ENCODE measurements at regions not wholly inside any gene's neighbourhood (a gene's known extent, or its start where the extent isn't known, plus 50 kb on each side); places are given as distances from the start of the nearest gene placed in this dataset.

- Histone ChIP-seq H3K27me3 (ENCODE audit: control insufficient read depth in 2 of 2, insufficient read depth in 2 of 2, low read length in 2 of 2) (peaks cover 0 to 2% of the 10 kb centered on the region in 2 donors), H3K27ac (ENCODE audit: low read depth in 2 of 2, low read length in 2 of 2) (no peak overlapping the region), H3K4me3 (ENCODE audit: low read length in 2 of 2) (no peak overlapping the region), H3K36me3 (ENCODE audit: control insufficient read depth in 2 of 2, insufficient read depth in 2 of 2, low read length in 2 of 2) (no peaks in the 10 kb centered on the region), H3K9ac (ENCODE audit: low read depth in 1 of 2, low read length in 2 of 2) (no peak overlapping the region), H3K4me1 (ENCODE audit: control insufficient read depth in 2 of 2, insufficient read depth in 2 of 2, low read length in 2 of 2) (no peaks in the 10 kb centered on the region), H3K9me3 (ENCODE audit: control insufficient read depth in 2 of 2, low read length in 2 of 2) (peaks cover 0 to 6% of the 10 kb centered on the region in 2 donors)
Observed at GRCh38 chr16:17628983-17629382, 158.2 kb upstream of the XYLT1 start.

DNA sequence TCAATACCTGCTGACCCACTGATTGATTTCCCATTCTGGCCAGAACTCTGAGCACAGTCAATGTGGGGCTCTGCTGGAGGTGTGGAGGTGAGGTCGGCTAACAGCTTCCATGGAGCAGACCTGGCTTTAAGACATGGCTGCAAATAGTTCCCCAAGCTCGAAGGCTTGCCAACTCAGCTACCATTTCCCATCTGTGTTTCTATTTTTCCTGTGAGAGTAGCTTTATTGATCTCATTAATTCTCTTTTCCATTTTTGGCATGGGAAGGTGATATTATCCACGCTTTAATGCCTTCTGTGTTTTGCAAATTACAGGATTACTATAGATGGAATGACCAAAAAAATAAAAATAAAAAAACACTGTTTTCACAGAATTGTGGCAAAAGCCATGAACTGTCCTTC is 151.6 kb upstream of the XYLT1 start:
- Histone ChIP-seq H3K36me3 (ENCODE audit: control insufficient read depth in 2 of 2, insufficient read depth in 2 of 2, low read length in 2 of 2) (no peaks in the 10 kb centered on the region), H3K4me3 (ENCODE audit: low read length in 2 of 2) (no peak overlapping the region), H3K9ac (ENCODE audit: low read depth in 1 of 2, low read length in 2 of 2) (no peak overlapping the region)

GRCh38 chr16:17619261-17619660 is 148.5 kb upstream of the XYLT1 start:
- Histone ChIP-seq H3K4me3 (ENCODE audit: low read length in 2 of 2) (no peak overlapping the region), H3K27me3 (ENCODE audit: control insufficient read depth in 2 of 2, insufficient read depth in 2 of 2, low read length in 2 of 2) (peaks cover 0 to 2% of the 10 kb centered on the region in 2 donors), H3K4me1 (ENCODE audit: control insufficient read depth in 2 of 2, insufficient read depth in 2 of 2, low read length in 2 of 2) (no peaks in the 10 kb centered on the region), H3K9ac (ENCODE audit: low read depth in 1 of 2, low read length in 2 of 2) (no peak overlapping the region), H3K36me3 (ENCODE audit: control insufficient read depth in 2 of 2, insufficient read depth in 2 of 2, low read length in 2 of 2) (no peaks in the 10 kb centered on the region), H3K27ac (ENCODE audit: low read depth in 2 of 2, low read length in 2 of 2) (no peak overlapping the region), H3K9me3 (ENCODE audit: control insufficient read depth in 2 of 2, low read length in 2 of 2) (no peaks in the 10 kb centered on the region)

More for the DNA sequence above, 151.6 kb upstream of the XYLT1 start:
- H3K4me1 ChIP-seq (ENCODE audit: control insufficient read depth in 2 of 2, insufficient read depth in 2 of 2, low read length in 2 of 2) = no peaks in the 10 kb centered on the region
- no peaks in the 10 kb centered on the region for H3K27me3 ChIP-seq (ENCODE audit: control insufficient read depth in 2 of 2, insufficient read depth in 2 of 2, low read length in 2 of 2)
- H3K9me3 ChIP-seq (ENCODE audit: control insufficient read depth in 2 of 2, low read length in 2 of 2) = peaks cover 0 to 6% of the 10 kb centered on the region in 2 donors
- no peak overlapping the region for H3K27ac ChIP-seq (ENCODE audit: low read depth in 2 of 2, low read length in 2 of 2)

GRCh38 chr16:17617021-17617552 is 146.3 kb upstream of the XYLT1 start:
- no peak overlapping the region for H3K27ac ChIP-seq (ENCODE audit: low read depth in 2 of 2, low read length in 2 of 2)
- H3K27me3 ChIP-seq (ENCODE audit: control insufficient read depth in 2 of 2, insufficient read depth in 2 of 2, low read length in 2 of 2) = peaks cover 2 to 4% of the 10 kb centered on the region in 2 donors
- H3K36me3 ChIP-seq (ENCODE audit: control insufficient read depth in 2 of 2, insufficient read depth in 2 of 2, low read length in 2 of 2) = no peaks in the 10 kb centered on the region
- H3K9me3 ChIP-seq (ENCODE audit: control insufficient read depth in 2 of 2, low read length in 2 of 2) = no peaks in the 10 kb centered on the region
- H3K9ac ChIP-seq (ENCODE audit: low read depth in 1 of 2, low read length in 2 of 2) = no peak overlapping the region
- no peak overlapping the region for H3K4me3 ChIP-seq (ENCODE audit: low read length in 2 of 2)
- no peaks in the 10 kb centered on the region for H3K4me1 ChIP-seq (ENCODE audit: control insufficient read depth in 2 of 2, insufficient read depth in 2 of 2, low read length in 2 of 2)

DNA sequence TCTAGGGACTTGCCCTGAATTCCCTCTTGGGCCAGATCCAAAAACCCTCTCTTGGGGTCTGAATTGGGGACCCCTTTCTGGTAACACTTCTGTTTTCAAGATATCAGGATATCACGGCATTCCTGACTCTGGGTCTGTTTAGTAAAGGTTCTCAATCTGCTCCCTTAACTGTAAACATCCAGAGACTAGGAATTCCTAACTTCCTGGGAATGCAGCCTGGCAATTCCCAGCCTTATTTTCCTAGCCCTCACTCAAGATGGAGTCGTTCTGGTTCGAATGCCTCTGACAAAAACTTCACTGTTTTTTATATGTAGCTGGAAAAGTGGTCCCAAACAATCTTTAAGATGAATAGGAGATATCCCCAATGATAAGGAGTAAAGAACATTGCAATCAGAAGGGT is 141.6 kb upstream of the XYLT1 start:
- no peaks in the 10 kb centered on the region for H3K9me3 ChIP-seq (ENCODE audit: control insufficient read depth in 2 of 2, low read length in 2 of 2)
- H3K27me3 ChIP-seq (ENCODE audit: control insufficient read depth in 2 of 2, insufficient read depth in 2 of 2, low read length in 2 of 2) = peaks cover 2 to 4% of the 10 kb centered on the region in 2 donors
- no peaks in the 10 kb centered on the region for H3K4me1 ChIP-seq (ENCODE audit: control insufficient read depth in 2 of 2, insufficient read depth in 2 of 2, low read length in 2 of 2)
- no peak overlapping the region for H3K27ac ChIP-seq (ENCODE audit: low read depth in 2 of 2, low read length in 2 of 2)
- no peaks in the 10 kb centered on the region for H3K36me3 ChIP-seq (ENCODE audit: control insufficient read depth in 2 of 2, insufficient read depth in 2 of 2, low read length in 2 of 2)
- no peak overlapping the region for H3K9ac ChIP-seq (ENCODE audit: low read depth in 1 of 2, low read length in 2 of 2)
- no peak overlapping the region for H3K4me3 ChIP-seq (ENCODE audit: low read length in 2 of 2)

- H3K27ac ChIP-seq (ENCODE audit: low read depth in 2 of 2, low read length in 2 of 2) = no peak overlapping the region
Observed at GRCh38 chr16:17607609-17608008, 136.8 kb upstream of the XYLT1 start.

GRCh38 chr16:17607075-17607509 is 136.3 kb upstream of the XYLT1 start:
- Histone ChIP-seq H3K4me1 (ENCODE audit: control insufficient read depth in 2 of 2, insufficient read depth in 2 of 2, low read length in 2 of 2) (no peaks in the 10 kb centered on the region), H3K36me3 (ENCODE audit: control insufficient read depth in 2 of 2, insufficient read depth in 2 of 2, low read length in 2 of 2) (no peaks in the 10 kb centered on the region), H3K27me3 (ENCODE audit: control insufficient read depth in 2 of 2, insufficient read depth in 2 of 2, low read length in 2 of 2) (no peaks in the 10 kb centered on the region), H3K9me3 (ENCODE audit: control insufficient read depth in 2 of 2, low read length in 2 of 2) (no peaks in the 10 kb centered on the region), H3K27ac (ENCODE audit: low read depth in 2 of 2, low read length in 2 of 2) (no peak overlapping the region), H3K9ac (ENCODE audit: low read depth in 1 of 2, low read length in 2 of 2) (no peak overlapping the region), H3K4me3 (ENCODE audit: low read length in 2 of 2) (no peak overlapping the region)

More at GRCh38 chr16:17607609-17608008, 136.8 kb upstream of the XYLT1 start:
- H3K4me1 ChIP-seq (ENCODE audit: control insufficient read depth in 2 of 2, insufficient read depth in 2 of 2, low read length in 2 of 2) = no peaks in the 10 kb centered on the region
- no peak overlapping the region for H3K4me3 ChIP-seq (ENCODE audit: low read length in 2 of 2)
- no peaks in the 10 kb centered on the region for H3K9me3 ChIP-seq (ENCODE audit: control insufficient read depth in 2 of 2, low read length in 2 of 2)
- peaks cover 0 to 2% of the 10 kb centered on the region in 2 donors for H3K27me3 ChIP-seq (ENCODE audit: control insufficient read depth in 2 of 2, insufficient read depth in 2 of 2, low read length in 2 of 2)
- no peaks in the 10 kb centered on the region for H3K36me3 ChIP-seq (ENCODE audit: control insufficient read depth in 2 of 2, insufficient read depth in 2 of 2, low read length in 2 of 2)
- H3K9ac ChIP-seq (ENCODE audit: low read depth in 1 of 2, low read length in 2 of 2) = no peak overlapping the region

DNA sequence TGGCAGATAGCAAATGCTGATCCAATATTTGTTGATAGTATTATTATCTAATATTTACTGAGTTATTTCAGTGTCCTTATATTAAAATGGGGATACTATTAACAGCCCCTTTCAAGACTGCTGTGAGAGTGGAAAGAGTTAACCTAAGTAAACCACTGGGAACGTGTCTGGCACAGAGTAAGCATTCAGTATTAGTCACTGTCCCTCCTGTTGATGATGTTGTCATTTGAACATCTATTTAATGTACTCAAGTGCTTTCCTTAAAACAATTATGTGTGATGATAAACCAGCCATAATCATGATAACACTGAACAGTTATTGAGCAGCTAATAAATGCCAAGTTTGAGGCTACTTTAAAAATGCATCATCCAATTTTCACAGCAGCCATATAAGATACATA is 135.7 kb upstream of the XYLT1 start:
- Histone ChIP-seq H3K9me3 (ENCODE audit: control insufficient read depth in 2 of 2, low read length in 2 of 2) (no peaks in the 10 kb centered on the region), H3K27ac (ENCODE audit: low read depth in 2 of 2, low read length in 2 of 2) (no peak overlapping the region), H3K27me3 (ENCODE audit: control insufficient read depth in 2 of 2, insufficient read depth in 2 of 2, low read length in 2 of 2) (no peaks in the 10 kb centered on the region), H3K9ac (ENCODE audit: low read depth in 1 of 2, low read length in 2 of 2) (no peak overlapping the region), H3K4me3 (ENCODE audit: low read length in 2 of 2) (no peak overlapping the region), H3K36me3 (ENCODE audit: control insufficient read depth in 2 of 2, insufficient read depth in 2 of 2, low read length in 2 of 2) (no peaks in the 10 kb centered on the region), H3K4me1 (ENCODE audit: control insufficient read depth in 2 of 2, insufficient read depth in 2 of 2, low read length in 2 of 2) (no peaks in the 10 kb centered on the region)

GRCh38 chr16:17605784-17606183 is 135.0 kb upstream of the XYLT1 start:
- H3K27ac ChIP-seq (ENCODE audit: low read depth in 2 of 2, low read length in 2 of 2) = no peak overlapping the region
- no peak overlapping the region for H3K9ac ChIP-seq (ENCODE audit: low read depth in 1 of 2, low read length in 2 of 2)
- no peak overlapping the region for H3K4me3 ChIP-seq (ENCODE audit: low read length in 2 of 2)
- H3K36me3 ChIP-seq (ENCODE audit: control insufficient read depth in 2 of 2, insufficient read depth in 2 of 2, low read length in 2 of 2) = no peaks in the 10 kb centered on the region
- H3K4me1 ChIP-seq (ENCODE audit: control insufficient read depth in 2 of 2, insufficient read depth in 2 of 2, low read length in 2 of 2) = no peaks in the 10 kb centered on the region
- H3K27me3 ChIP-seq (ENCODE audit: control insufficient read depth in 2 of 2, insufficient read depth in 2 of 2, low read length in 2 of 2) = no peaks in the 10 kb centered on the region
- H3K9me3 ChIP-seq (ENCODE audit: control insufficient read depth in 2 of 2, low read length in 2 of 2) = no peaks in the 10 kb centered on the region

DNA sequence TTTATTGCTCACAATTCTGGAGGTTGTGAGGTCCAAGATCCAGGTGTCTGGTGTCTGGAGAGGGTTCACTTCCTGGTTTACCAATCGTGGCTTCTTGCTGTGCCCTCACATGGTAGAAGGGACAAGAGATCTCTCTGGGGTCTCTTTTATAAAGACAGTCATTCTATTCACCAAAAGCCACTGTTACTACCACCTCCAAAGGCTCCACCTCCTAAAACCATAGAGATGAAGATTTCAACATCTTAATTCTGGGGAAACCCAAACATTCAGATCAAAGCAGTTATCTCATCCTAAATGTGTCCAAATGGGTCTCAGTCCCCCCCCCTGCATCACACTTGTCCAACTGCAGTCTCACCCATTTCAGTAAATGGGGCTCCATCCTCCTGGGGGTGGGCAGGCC is 132.9 kb upstream of the XYLT1 start:
- Histone ChIP-seq H3K36me3 (ENCODE audit: control insufficient read depth in 2 of 2, insufficient read depth in 2 of 2, low read length in 2 of 2) (no peaks in the 10 kb centered on the region), H3K27me3 (ENCODE audit: control insufficient read depth in 2 of 2, insufficient read depth in 2 of 2, low read length in 2 of 2) (no peaks in the 10 kb centered on the region), H3K4me1 (ENCODE audit: control insufficient read depth in 2 of 2, insufficient read depth in 2 of 2, low read length in 2 of 2) (no peaks in the 10 kb centered on the region), H3K27ac (ENCODE audit: low read depth in 2 of 2, low read length in 2 of 2) (no peak overlapping the region), H3K9ac (ENCODE audit: low read depth in 1 of 2, low read length in 2 of 2) (no peak overlapping the region), H3K4me3 (ENCODE audit: low read length in 2 of 2) (no peak overlapping the region), H3K9me3 (ENCODE audit: control insufficient read depth in 2 of 2, low read length in 2 of 2) (peaks cover 0 to 3% of the 10 kb centered on the region in 2 donors)

- H3K9me3 ChIP-seq (ENCODE audit: control insufficient read depth in 2 of 2, low read length in 2 of 2) = peaks cover 0 to 3% of the 10 kb centered on the region in 2 donors
- H3K4me3 ChIP-seq (ENCODE audit: low read length in 2 of 2) = no peak overlapping the region
- H3K27ac ChIP-seq (ENCODE audit: low read depth in 2 of 2, low read length in 2 of 2) = no peak overlapping the region
- no peaks in the 10 kb centered on the region for H3K4me1 ChIP-seq (ENCODE audit: control insufficient read depth in 2 of 2, insufficient read depth in 2 of 2, low read length in 2 of 2)
- H3K9ac ChIP-seq (ENCODE audit: low read depth in 1 of 2, low read length in 2 of 2) = no peak overlapping the region
- no peaks in the 10 kb centered on the region for H3K27me3 ChIP-seq (ENCODE audit: control insufficient read depth in 2 of 2, insufficient read depth in 2 of 2, low read length in 2 of 2)
- H3K36me3 ChIP-seq (ENCODE audit: control insufficient read depth in 2 of 2, insufficient read depth in 2 of 2, low read length in 2 of 2) = no peaks in the 10 kb centered on the region
Observed at GRCh38 chr16:17602678-17603077, 131.9 kb upstream of the XYLT1 start.
